Gastrocnemius medialis (tissue), 4 donors: ENCODE measurements at regions not wholly inside any gene's neighbourhood (a gene's known extent, or its start where the extent isn't known, plus 50 kb on each side); places are given as distances from the start of the nearest gene placed in this dataset.
"Not testable (repeated sequence)": the region's sequence is repeated elsewhere in the genome, so short reads cannot be mapped to it uniquely, and the experiment has no call there.

ENCODE experiments used
- ATAC-seq, 2 donors: fragments of 150-250 bp; one replicate each; pipeline ENCODE4 v1.9.1; 2016
- DNase-seq, 2 donors: peaks; one replicate each; pipeline ENCODE4 v3.0.0-alpha.2; 2019
- H3K27ac ChIP-seq, 4 donors: fragments of 200-600 bp; sonication (generic); 1 replicate in 1 of 4; 2 replicates in 3 of 4; pipeline ENCODE4 v1.5.1; 2016 to 2018; ENCODE audit warnings: mild to moderate bottlenecking in 2 of 4, moderate library complexity in 1 of 4
- H3K27me3 ChIP-seq, 3 donors: fragments of 200-600 bp; sonication (generic) in 2 of 3; 1 replicate in 1 of 3; 2 replicates in 2 of 3; pipeline versions ENCODE4 v1.5.1 to v1.6.0; 2016 to 2019; ENCODE audit warnings: mild to moderate bottlenecking in 1 of 3, moderate library complexity in 1 of 3
- H3K36me3 ChIP-seq, 2 donors: fragments of 200-600 bp; sonication (generic) in 1 of 2; one replicate each; pipeline ENCODE4 v1.5.1; 2017 to 2018
- H3K4me1 ChIP-seq, 2 donors: fragments of 200-600 bp; sonication (generic) in 1 of 2; one replicate each; pipeline ENCODE4 v1.5.1; 2016 to 2017; ENCODE audit warnings: mild to moderate bottlenecking in 2 of 2
- H3K4me3 ChIP-seq, 4 donors: fragments of 200-600 bp; sonication (generic) in 3 of 4; 1 replicate in 1 of 4; 2 replicates in 3 of 4; pipeline ENCODE4 v1.5.1; 2016 to 2019; ENCODE audit warnings: mild to moderate bottlenecking in 2 of 4
- H3K9me3 ChIP-seq, 3 donors: fragments of 200-600 bp; sonication (generic) in 2 of 3; 1 replicate in 1 of 3; 2 replicates in 2 of 3; pipeline ENCODE4 v1.5.1; 2016 to 2019
- CTCF ChIP-seq, 5 experiments: fragments of 450-650 bp in 3 of 5; fragments of 200-600 bp in 2 of 5; sonication (generic) in 2 of 5; IDR thresholded peaks in 4 of 5; conservative IDR thresholded peaks in 1 of 5; 1 replicate in 4 of 5; 2 replicates in 1 of 5; pipeline ENCODE4 v1.5.1; 2016 to 2019; ENCODE audit warnings: antibody characterized with exemption in 5 of 5, mild to moderate bottlenecking in 3 of 5, moderate library complexity in 3 of 5
- POLR2A ChIP-seq, 2 donors: fragments of 450-650 bp; IDR thresholded peaks; one replicate each; pipeline ENCODE4 v1.6.1; 2017; ENCODE audit warnings: antibody characterized with exemption in 2 of 2, mild to moderate bottlenecking in 2 of 2, moderate library complexity in 2 of 2
- in situ Hi-C, 4 donors: fragments of 200-750 bp; cut with MboI; loops; one replicate each; pipeline versions ENCODE4 v1.15.0 to v1.8.0; 2017; ENCODE audit warnings: low sequenced_read_pairs in 4 of 4
- intact Hi-C: fragments of 100-400 bp; cut with DNase I; formaldehyde crosslinking; loops from one replicate; pipeline ENCODE4 v1.15.1; 2023; ENCODE audit warnings: low total_unique reads

- H3K9me3 ChIP-seq = no peaks in the 10 kb centered on the region
- no peak for TF ChIP-seq CTCF (IDR thresholded peaks at IDR 0.05 in 4 of 5, conservative IDR thresholded peaks at IDR 0.05 in 1 of 5)
- no peak for TF ChIP-seq POLR2A (IDR thresholded peaks at IDR 0.05)
- H3K4me1 ChIP-seq = peaks cover 0 to 21% of the 10 kb centered on the region in 2 donors
- ATAC-seq = no peak
- H3K4me3 ChIP-seq = no peak overlapping the region
- no peak for DNase-seq
- in situ Hi-C loops = no loop called here
- intact Hi-C loops = loop anchor here (5.0 kb wide), 1 partner anchor 107 kb away; no protein-coding TSS in a partner anchor
- peak overlapping the region in 2 of 4 donors; percentile 46 to 76 for H3K27ac ChIP-seq
- no peaks in the 10 kb centered on the region for H3K36me3 ChIP-seq
- H3K27me3 ChIP-seq = no peaks in the 10 kb centered on the region
Measured at GRCh38 chr12:93234641-93235040, 143.1 kb upstream of the NUDT4 start.

GRCh38 chr12:93235881-93236280 is 141.8 kb upstream of the NUDT4 start:
- no peak for DNase-seq
- no peaks in the 10 kb centered on the region for H3K36me3 ChIP-seq
- in situ Hi-C loops = no loop called here
- H3K4me3 ChIP-seq = no peak overlapping the region
- TF ChIP-seq POLR2A (IDR thresholded peaks at IDR 0.05) (no peak), CTCF (IDR thresholded peaks at IDR 0.05 in 4 of 5, conservative IDR thresholded peaks at IDR 0.05 in 1 of 5) (no peak)
- no peak for ATAC-seq
- peak overlapping the region in 2 of 4 donors; percentile 76 to 81 for H3K27ac ChIP-seq
- intact Hi-C loops = loop anchor here (5.0 kb wide), 1 partner anchor 109 kb away; no protein-coding TSS in a partner anchor
- no peaks in the 10 kb centered on the region for H3K9me3 ChIP-seq
- peaks cover 0 to 21% of the 10 kb centered on the region in 2 donors for H3K4me1 ChIP-seq
- H3K27me3 ChIP-seq = no peaks in the 10 kb centered on the region

- in situ Hi-C loops = no loop called here
- H3K36me3 ChIP-seq = no peaks in the 10 kb centered on the region
- ATAC-seq (peak; percentile 88 to 90), DNase-seq (peak; percentile 69 to 77)
- no peaks in the 10 kb centered on the region for H3K9me3 ChIP-seq
- TF ChIP-seq POLR2A (IDR thresholded peaks at IDR 0.05) = no peak
- no peak for TF ChIP-seq CTCF (IDR thresholded peaks at IDR 0.05 in 4 of 5, conservative IDR thresholded peaks at IDR 0.05 in 1 of 5)
- no peaks in the 10 kb centered on the region for H3K27me3 ChIP-seq
- intact Hi-C loops = loop anchor here (5.0 kb wide), 1 partner anchor 110 kb away; no protein-coding TSS in a partner anchor
- H3K4me1 ChIP-seq = peaks cover 0 to 21% of the 10 kb centered on the region in 2 donors
- no peak overlapping the region for H3K4me3 ChIP-seq
- H3K27ac ChIP-seq = peak overlapping the region; percentile 51 to 81 (median 71)
Measured at GRCh38 chr12:93237235-93237915, 140.3 kb upstream of the NUDT4 start.

- Histone ChIP-seq H3K4me1 (peaks cover 4 to 28% of the 10 kb centered on the region in 2 donors), H3K27ac (peak overlapping the region in 3 of 4 donors; percentile 66 to 81 (median 76))
- ATAC-seq, H3K4me3 ChIP-seq, in situ Hi-C loops, DNase-seq, H3K36me3 ChIP-seq, H3K27me3 ChIP-seq, H3K9me3 ChIP-seq: not testable (repeated sequence)
- intact Hi-C loops = loop anchor here (5.0 kb wide), 1 partner anchor 111 kb away; no protein-coding TSS in a partner anchor
Measured at GRCh38 chr12:93238512-93239262, 139.0 kb upstream of the NUDT4 start.

GRCh38 chr12:93239789-93240188 is 137.9 kb upstream of the NUDT4 start:
- H3K27ac ChIP-seq, H3K27me3 ChIP-seq, in situ Hi-C loops, DNase-seq, ATAC-seq, H3K4me3 ChIP-seq, H3K36me3 ChIP-seq, H3K9me3 ChIP-seq: not testable (repeated sequence)
- H3K4me1 ChIP-seq = peaks cover 13 to 31% of the 10 kb centered on the region in 2 donors
- intact Hi-C loops = loop anchor here (5.0 kb wide), 3 partner anchors 112 to 138 kb away; partner anchors contain the start of gene NUDT4
